ENCODE measurements at regions not wholly inside any gene's neighbourhood (a gene's known extent, or its start where the extent isn't known, plus 50 kb on each side); places are given as distances from the start of the nearest gene placed in this dataset.

DNA sequence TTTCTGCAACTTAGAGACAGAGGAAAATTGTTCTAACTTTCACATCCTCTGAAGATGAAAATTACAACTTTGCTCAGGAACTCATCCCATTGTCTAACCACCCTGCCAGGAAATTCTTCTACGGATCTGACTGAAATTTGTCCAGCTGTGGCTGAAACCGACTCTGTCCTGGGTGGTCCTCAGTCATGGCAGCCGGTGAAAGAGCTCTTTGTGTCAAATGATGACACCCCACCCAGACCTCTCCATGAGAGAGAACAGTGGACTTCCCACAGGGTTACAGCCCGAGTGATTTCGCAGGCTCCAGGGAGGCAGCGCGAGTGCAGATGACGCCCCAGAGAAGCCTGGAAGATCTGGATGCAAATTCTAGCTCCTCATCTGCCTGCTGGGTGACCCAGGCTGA is 65.1 kb upstream of the TRIB2 start:
- TF ChIP-seq POLR2A (IDR thresholded peaks at IDR 0.05; ENCODE audit: low read depth, low read length) (no peak), POLR2AphosphoS5 (IDR thresholded peaks at IDR 0.05; ENCODE audit: low read depth, low read length) (no peak), TAF1 (IDR thresholded peaks at IDR 0.05; ENCODE audit: low read depth, low read length) (no peak), POU2F2 (IDR thresholded peaks at IDR 0.05; ENCODE audit: low read depth, low read length) (no peak), SPI1 (IDR thresholded peaks at IDR 0.05; ENCODE audit: low read depth, low read length) (no peak), PAX5 (IDR thresholded peaks at IDR 0.05; ENCODE audit: insufficient read depth, low read length, severe bottlenecking) (no peak)
